ENCODE measurements at regions not wholly inside any gene's neighbourhood (a gene's known extent, or its start where the extent isn't known, plus 50 kb on each side); places are given as distances from the start of the nearest gene placed in this dataset.

- TF ChIP-seq PPARA (CRISPR knock-in tag; IDR thresholded peaks at IDR 0.05; ENCODE audit: borderline replicate concordance) (no peak), TOX (CRISPR knock-in tag; IDR thresholded peaks at IDR 0.05; ENCODE audit: borderline replicate concordance) (no peak), RARB (CRISPR knock-in tag; IDR thresholded peaks at IDR 0.05) (no peak), PATZ1 (CRISPR knock-in tag; IDR thresholded peaks at IDR 0.05; ENCODE audit: borderline replicate concordance) (no peak), CSRNP3 (CRISPR knock-in tag; IDR thresholded peaks at IDR 0.05) (no peak), CREB5 (CRISPR knock-in tag; IDR thresholded peaks at IDR 0.05; ENCODE audit: low read depth) (no peak), ZFP30 (CRISPR knock-in tag; IDR thresholded peaks at IDR 0.05) (no peak), ZFP3 (CRISPR knock-in tag; IDR thresholded peaks at IDR 0.05) (no peak), OSR1 (CRISPR knock-in tag; IDR thresholded peaks at IDR 0.05) (no peak), CSDC2 (CRISPR knock-in tag; IDR thresholded peaks at IDR 0.05) (no peak)
Observed at GRCh38 chr14:58969951-58970751, 218.3 kb upstream of the DAAM1 start.
